ENCODE measurements at regions not wholly inside any gene's neighbourhood (a gene's known extent, or its start where the extent isn't known, plus 50 kb on each side); places are given as distances from the start of the nearest gene placed in this dataset.

DNA sequence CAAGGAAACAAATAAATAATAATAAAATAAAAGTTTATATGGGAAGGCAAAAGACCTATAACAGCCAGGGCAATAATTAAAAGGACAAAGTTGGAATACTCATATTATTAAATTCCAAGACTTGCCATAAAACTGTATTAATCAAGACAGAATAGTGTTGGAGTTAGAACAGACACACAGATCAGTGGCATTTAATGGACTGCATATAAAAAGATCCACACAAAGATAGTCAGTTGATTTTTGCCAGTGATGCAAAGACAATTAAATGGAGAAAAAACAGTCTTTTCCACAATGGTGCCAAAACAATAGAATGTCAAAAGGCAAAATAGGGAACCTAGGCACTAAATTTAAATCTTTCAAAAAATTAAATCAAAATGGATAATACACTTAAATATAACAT, 587.1 kb upstream of the GRIA3 start:
- H3K4me3 ChIP-seq (ENCODE audit: insufficient read depth, low read length), result no peak overlapping the region
- H3K36me3 ChIP-seq (ENCODE audit: insufficient read depth, low read length), result no peaks in the 10 kb centered on the region
- no peaks in the 10 kb centered on the region for H3K79me2 ChIP-seq (ENCODE audit: insufficient read depth, low read length)
- no peaks in the 10 kb centered on the region for H4K20me1 ChIP-seq (ENCODE audit: insufficient read depth, low read length)
- no peak overlapping the region for H3K27ac ChIP-seq (ENCODE audit: low read depth, low read length)
- TF ChIP-seq, protein P1, sequence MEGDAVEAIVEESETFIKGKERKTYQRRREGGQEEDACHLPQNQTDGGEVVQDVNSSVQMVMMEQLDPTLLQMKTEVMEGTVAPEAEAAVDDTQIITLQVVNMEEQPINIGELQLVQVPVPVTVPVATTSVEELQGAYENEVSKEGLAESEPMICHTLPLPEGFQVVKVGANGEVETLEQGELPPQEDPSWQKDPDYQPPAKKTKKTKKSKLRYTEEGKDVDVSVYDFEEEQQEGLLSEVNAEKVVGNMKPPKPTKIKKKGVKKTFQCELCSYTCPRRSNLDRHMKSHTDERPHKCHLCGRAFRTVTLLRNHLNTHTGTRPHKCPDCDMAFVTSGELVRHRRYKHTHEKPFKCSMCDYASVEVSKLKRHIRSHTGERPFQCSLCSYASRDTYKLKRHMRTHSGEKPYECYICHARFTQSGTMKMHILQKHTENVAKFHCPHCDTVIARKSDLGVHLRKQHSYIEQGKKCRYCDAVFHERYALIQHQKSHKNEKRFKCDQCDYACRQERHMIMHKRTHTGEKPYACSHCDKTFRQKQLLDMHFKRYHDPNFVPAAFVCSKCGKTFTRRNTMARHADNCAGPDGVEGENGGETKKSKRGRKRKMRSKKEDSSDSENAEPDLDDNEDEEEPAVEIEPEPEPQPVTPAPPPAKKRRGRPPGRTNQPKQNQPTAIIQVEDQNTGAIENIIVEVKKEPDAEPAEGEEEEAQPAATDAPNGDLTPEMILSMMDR (IDR thresholded peaks at IDR 0.05; ENCODE audit: extremely low read depth, low read depth, low read length), result no peak
- no peaks in the 10 kb centered on the region for H3K4me1 ChIP-seq (ENCODE audit: insufficient read depth, low read length)
- H3K27me3 ChIP-seq (ENCODE audit: insufficient read depth, low read length), result no peaks in the 10 kb centered on the region
- no peaks in the 10 kb centered on the region for H3K9me3 ChIP-seq (ENCODE audit: low read depth, low read length)
- H2AFZ ChIP-seq (ENCODE audit: low read length), result no peak overlapping the region
- DNase-seq (ENCODE audit: insufficient read length, low spot score, missing footprints), result no peak
- H3K4me2 ChIP-seq (ENCODE audit: insufficient read depth, low read length), result no peak overlapping the region

DNA sequence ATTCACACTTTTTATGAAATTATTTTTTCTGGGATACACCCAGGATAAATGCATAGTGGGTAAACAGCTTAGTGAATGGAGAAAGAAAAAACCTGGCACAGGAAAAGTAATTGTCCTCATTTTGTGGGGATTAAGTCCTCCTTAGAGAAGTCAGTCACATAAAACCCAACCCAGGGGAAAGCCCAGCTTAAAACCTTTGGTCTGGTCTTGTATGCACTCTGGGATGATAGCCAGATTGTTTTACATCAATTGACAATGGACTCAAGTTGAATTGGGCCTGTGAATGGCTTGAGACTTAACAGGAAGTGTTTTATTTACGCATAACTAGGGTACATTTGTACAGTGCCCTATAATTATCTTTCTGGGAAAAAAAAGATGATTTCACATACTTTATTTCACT, 561.3 kb upstream of the GRIA3 start:
- Histone ChIP-seq H2AFZ (ENCODE audit: low read length) (no peak overlapping the region), H3K27ac (ENCODE audit: low read depth, low read length) (no peak overlapping the region), H3K4me2 (ENCODE audit: insufficient read depth, low read length) (no peak overlapping the region), H3K79me2 (ENCODE audit: insufficient read depth, low read length) (no peaks in the 10 kb centered on the region), H4K20me1 (ENCODE audit: insufficient read depth, low read length) (no peaks in the 10 kb centered on the region), H3K9me3 (ENCODE audit: low read depth, low read length) (no peaks in the 10 kb centered on the region), H3K4me3 (ENCODE audit: insufficient read depth, low read length) (no peak overlapping the region), H3K4me1 (ENCODE audit: insufficient read depth, low read length) (peaks cover 8% of the 10 kb centered on the region), H3K27me3 (ENCODE audit: insufficient read depth, low read length) (no peaks in the 10 kb centered on the region), H3K36me3 (ENCODE audit: insufficient read depth, low read length) (no peaks in the 10 kb centered on the region)
- TF ChIP-seq, protein P1 (IDR thresholded peaks at IDR 0.05; ENCODE audit: extremely low read depth, low read depth, low read length), result no peak
- no peak for DNase-seq (ENCODE audit: insufficient read length, low spot score, missing footprints)

DNA sequence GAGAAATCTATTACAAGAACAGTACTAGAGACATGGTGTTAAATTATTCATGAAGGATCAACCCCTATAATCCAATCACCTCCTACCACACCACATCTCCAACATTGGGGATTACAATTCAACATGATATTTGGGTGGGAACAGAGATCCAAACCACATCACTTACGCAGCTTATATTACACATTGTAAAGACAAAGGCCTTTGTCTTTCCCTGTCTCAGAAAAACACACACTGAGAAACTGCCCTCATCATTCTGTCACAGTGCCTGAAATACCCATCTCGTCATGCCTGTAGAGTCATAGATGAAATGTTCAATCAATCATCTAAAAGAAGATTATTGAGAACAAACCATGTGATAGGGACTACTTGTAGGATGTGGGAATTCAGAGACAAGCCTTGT, 558.8 kb upstream of the GRIA3 start:
- H3K4me2 ChIP-seq (ENCODE audit: insufficient read depth, low read length), result no peak overlapping the region

DNA sequence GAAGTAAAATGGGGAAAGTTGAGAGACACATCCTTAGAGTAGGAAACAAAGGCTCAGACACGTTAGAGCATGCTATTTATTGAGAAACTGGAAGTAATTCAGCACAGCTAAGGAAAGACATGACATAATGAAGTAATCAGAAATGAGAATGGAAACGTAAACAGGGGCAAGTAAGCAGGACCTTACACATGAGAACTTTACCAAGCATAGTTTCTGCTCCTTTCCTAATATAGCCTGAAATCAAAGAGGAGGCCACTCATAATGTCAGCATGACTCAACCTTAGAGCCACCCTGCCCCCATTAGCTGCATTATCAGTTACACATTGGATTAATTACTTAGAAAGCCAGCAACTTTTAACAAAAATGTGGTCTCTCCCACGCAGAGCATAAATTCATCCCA, 558.3 kb upstream of the GRIA3 start:
- no peak for DNase-seq (ENCODE audit: insufficient read length, low spot score, missing footprints)

More for the DNA sequence above, 558.8 kb upstream of the GRIA3 start:
- Histone ChIP-seq H4K20me1 (ENCODE audit: insufficient read depth, low read length) (no peaks in the 10 kb centered on the region), H3K27ac (ENCODE audit: low read depth, low read length) (no peak overlapping the region), H3K4me1 (ENCODE audit: insufficient read depth, low read length) (peaks cover 8% of the 10 kb centered on the region), H3K36me3 (ENCODE audit: insufficient read depth, low read length) (no peaks in the 10 kb centered on the region), H3K9me3 (ENCODE audit: low read depth, low read length) (no peaks in the 10 kb centered on the region), H2AFZ (ENCODE audit: low read length) (peak overlapping the region; percentile 49), H3K27me3 (ENCODE audit: insufficient read depth, low read length) (no peaks in the 10 kb centered on the region), H3K79me2 (ENCODE audit: insufficient read depth, low read length) (no peaks in the 10 kb centered on the region), H3K4me3 (ENCODE audit: insufficient read depth, low read length) (no peak overlapping the region)
- no peak for DNase-seq (ENCODE audit: insufficient read length, low spot score, missing footprints)
- TF ChIP-seq, protein P1 (IDR thresholded peaks at IDR 0.05; ENCODE audit: extremely low read depth, low read depth, low read length), result no peak

More for the DNA sequence above, 558.3 kb upstream of the GRIA3 start:
- TF ChIP-seq, protein P1 (IDR thresholded peaks at IDR 0.05; ENCODE audit: extremely low read depth, low read depth, low read length), result no peak
- H3K9me3 ChIP-seq (ENCODE audit: low read depth, low read length), result no peaks in the 10 kb centered on the region
- H3K27ac ChIP-seq (ENCODE audit: low read depth, low read length), result no peak overlapping the region
- no peaks in the 10 kb centered on the region for H3K36me3 ChIP-seq (ENCODE audit: insufficient read depth, low read length)
- no peaks in the 10 kb centered on the region for H3K79me2 ChIP-seq (ENCODE audit: insufficient read depth, low read length)
- H4K20me1 ChIP-seq (ENCODE audit: insufficient read depth, low read length), result no peaks in the 10 kb centered on the region
- H3K27me3 ChIP-seq (ENCODE audit: insufficient read depth, low read length), result no peaks in the 10 kb centered on the region
- H2AFZ ChIP-seq (ENCODE audit: low read length), result peak overlapping the region; percentile 46
- H3K4me1 ChIP-seq (ENCODE audit: insufficient read depth, low read length), result peaks cover 8% of the 10 kb centered on the region
- no peak overlapping the region for H3K4me2 ChIP-seq (ENCODE audit: insufficient read depth, low read length)
- H3K4me3 ChIP-seq (ENCODE audit: insufficient read depth, low read length), result no peak overlapping the region

Data from osteoblast (primary cell).